Breast epithelium (tissue), 3 donors: ENCODE measurements at regions not wholly inside any gene's neighbourhood (a gene's known extent, or its start where the extent isn't known, plus 50 kb on each side); places are given as distances from the start of the nearest gene placed in this dataset.

ENCODE experiments used
- CTCF ChIP-seq, 3 donors: fragments of 450-650 bp; IDR thresholded peaks; one replicate each; pipeline ENCODE4 v1.5.1; 2016 to 2017; ENCODE audit warnings: antibody characterized with exemption in 3 of 3, mild to moderate bottlenecking in 3 of 3, moderate library complexity in 3 of 3
- POLR2A ChIP-seq: fragments of 450-650 bp; IDR thresholded peaks from one replicate; pipeline ENCODE4 v1.6.1; 2016; ENCODE audit warnings: antibody characterized with exemption, mild to moderate bottlenecking, moderate library complexity

- TF ChIP-seq CTCF (IDR thresholded peaks at IDR 0.05) = no peak
- TF ChIP-seq POLR2A = no peak
Measured at GRCh38 chr9:108188976-108189375, 666.8 kb downstream of the ACTL7B start.
